ENCODE measurements at regions not wholly inside any gene's neighbourhood (a gene's known extent, or its start where the extent isn't known, plus 50 kb on each side); places are given as distances from the start of the nearest gene placed in this dataset.

DNA sequence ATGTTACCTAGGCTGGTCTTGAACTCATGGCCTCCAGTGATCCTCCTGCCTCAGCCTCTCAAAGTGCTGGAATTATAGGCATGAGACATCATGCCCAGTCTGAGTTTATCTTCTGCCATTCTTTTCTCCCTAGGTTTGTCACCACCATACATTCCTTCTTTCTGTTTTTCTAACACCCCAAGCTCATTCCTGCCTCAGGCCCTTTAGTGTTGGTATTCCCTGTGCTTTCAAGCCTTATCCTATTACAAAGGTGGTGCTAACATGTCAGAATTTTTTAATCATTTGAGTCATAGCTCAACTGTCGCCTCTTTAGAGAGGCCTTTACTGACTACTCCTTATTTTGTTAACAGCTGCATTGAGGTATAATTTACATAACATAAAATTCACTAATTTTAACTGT lies 221.1 kb upstream of the PRSS16 start:
- WGBS, 4 donors, result 73 to 89% (median 86%) methylated on average over 1 of the region's 1 CpG

DNA sequence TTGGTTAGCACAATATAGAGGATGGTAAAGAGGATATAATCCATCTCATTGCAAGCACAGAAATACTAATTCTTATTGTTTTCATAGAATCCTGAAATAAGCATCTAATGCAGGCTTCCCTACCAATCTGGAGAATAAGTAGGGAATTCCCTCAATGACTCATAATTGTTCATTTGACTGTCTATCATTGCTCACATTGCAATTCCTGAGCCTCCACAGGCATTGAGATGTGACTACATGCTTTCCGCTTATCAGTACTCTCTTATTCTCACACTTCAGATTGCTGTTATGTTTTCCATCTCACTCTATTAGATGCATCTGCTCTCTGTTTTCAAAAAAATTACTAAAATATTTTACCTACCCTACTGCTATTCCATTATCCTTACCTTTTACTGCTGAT lies 216.2 kb upstream of the PRSS16 start:
- H3K4me1 ChIP-seq (replicated peaks in 1 of 2), result no peaks in the 10 kb centered on the region
- H3K9me3 ChIP-seq (replicated peaks in 1 of 3), result peaks cover 0 to 4% (median 0%) of the 10 kb centered on the region in 3 donors
- H3K27ac ChIP-seq, result no peak overlapping the region
- intact Hi-C loops (cut with DNase I), result no loop called here
- DNase-seq, result no peak
- peaks cover 7% of the 10 kb centered on the region for H3K27me3 ChIP-seq
- H3K4me3 ChIP-seq, result no peak overlapping the region
- TF ChIP-seq, protein P1, sequence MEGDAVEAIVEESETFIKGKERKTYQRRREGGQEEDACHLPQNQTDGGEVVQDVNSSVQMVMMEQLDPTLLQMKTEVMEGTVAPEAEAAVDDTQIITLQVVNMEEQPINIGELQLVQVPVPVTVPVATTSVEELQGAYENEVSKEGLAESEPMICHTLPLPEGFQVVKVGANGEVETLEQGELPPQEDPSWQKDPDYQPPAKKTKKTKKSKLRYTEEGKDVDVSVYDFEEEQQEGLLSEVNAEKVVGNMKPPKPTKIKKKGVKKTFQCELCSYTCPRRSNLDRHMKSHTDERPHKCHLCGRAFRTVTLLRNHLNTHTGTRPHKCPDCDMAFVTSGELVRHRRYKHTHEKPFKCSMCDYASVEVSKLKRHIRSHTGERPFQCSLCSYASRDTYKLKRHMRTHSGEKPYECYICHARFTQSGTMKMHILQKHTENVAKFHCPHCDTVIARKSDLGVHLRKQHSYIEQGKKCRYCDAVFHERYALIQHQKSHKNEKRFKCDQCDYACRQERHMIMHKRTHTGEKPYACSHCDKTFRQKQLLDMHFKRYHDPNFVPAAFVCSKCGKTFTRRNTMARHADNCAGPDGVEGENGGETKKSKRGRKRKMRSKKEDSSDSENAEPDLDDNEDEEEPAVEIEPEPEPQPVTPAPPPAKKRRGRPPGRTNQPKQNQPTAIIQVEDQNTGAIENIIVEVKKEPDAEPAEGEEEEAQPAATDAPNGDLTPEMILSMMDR (IDR thresholded peaks at IDR 0.05), result no peak
- TF ChIP-seq POLR2A (IDR thresholded peaks at IDR 0.05), result no peak
- H3K36me3 ChIP-seq (replicated peaks in 1 of 2), result no peaks in the 10 kb centered on the region
- 89 to 96% (median 91%) methylated on average over 1 of the region's 1 CpG for WGBS, 4 donors

More for the DNA sequence above, 221.1 kb upstream of the PRSS16 start:
- intact Hi-C loops (cut with DNase I), result no loop called here
- no peak overlapping the region for H3K4me3 ChIP-seq
- no peaks in the 10 kb centered on the region for H3K36me3 ChIP-seq (replicated peaks in 1 of 2)
- no peak for TF ChIP-seq POLR2A (IDR thresholded peaks at IDR 0.05)
- TF ChIP-seq, protein P1 (IDR thresholded peaks at IDR 0.05), result no peak
- DNase-seq, result no peak
- H3K27ac ChIP-seq, result no peak overlapping the region
- peaks cover 2% of the 10 kb centered on the region for H3K27me3 ChIP-seq
- H3K4me1 ChIP-seq (replicated peaks in 1 of 2), result no peaks in the 10 kb centered on the region
- peaks cover 0 to 4% (median 0%) of the 10 kb centered on the region in 3 donors for H3K9me3 ChIP-seq (replicated peaks in 1 of 3)

DNA sequence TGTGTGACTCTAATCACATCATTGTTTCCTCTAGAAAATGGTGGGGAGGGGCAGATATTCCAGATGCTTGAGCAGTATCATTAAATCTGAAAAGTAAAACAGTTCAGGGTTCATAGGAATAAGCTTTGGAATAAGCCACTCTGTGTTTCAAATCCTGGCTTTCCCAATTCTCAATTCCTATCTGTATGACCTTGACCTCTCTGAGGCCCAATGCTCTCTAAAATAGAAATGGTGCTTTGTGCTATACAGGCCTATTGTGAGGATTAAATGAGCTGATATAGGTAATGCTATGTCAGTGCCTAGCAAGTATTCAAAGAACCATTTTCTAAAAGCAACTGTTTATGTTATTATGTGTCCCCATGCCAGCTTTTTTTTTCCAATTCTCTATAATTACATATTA lies 209.0 kb upstream of the PRSS16 start:
- no peak overlapping the region for H3K4me3 ChIP-seq
- TF ChIP-seq POLR2A (IDR thresholded peaks at IDR 0.05), result no peak
- TF ChIP-seq, protein P1 (IDR thresholded peaks at IDR 0.05), result no peak
- H3K27ac ChIP-seq, result no peak overlapping the region
- no peaks in the 10 kb centered on the region for H3K27me3 ChIP-seq
- intact Hi-C loops (cut with DNase I), result no loop called here
- H3K36me3 ChIP-seq (replicated peaks in 1 of 2), result no peaks in the 10 kb centered on the region
- no peak for DNase-seq
- H3K4me1 ChIP-seq (replicated peaks in 1 of 2), result no peaks in the 10 kb centered on the region
- no peaks in the 10 kb centered on the region for H3K9me3 ChIP-seq (replicated peaks in 1 of 3)

DNA sequence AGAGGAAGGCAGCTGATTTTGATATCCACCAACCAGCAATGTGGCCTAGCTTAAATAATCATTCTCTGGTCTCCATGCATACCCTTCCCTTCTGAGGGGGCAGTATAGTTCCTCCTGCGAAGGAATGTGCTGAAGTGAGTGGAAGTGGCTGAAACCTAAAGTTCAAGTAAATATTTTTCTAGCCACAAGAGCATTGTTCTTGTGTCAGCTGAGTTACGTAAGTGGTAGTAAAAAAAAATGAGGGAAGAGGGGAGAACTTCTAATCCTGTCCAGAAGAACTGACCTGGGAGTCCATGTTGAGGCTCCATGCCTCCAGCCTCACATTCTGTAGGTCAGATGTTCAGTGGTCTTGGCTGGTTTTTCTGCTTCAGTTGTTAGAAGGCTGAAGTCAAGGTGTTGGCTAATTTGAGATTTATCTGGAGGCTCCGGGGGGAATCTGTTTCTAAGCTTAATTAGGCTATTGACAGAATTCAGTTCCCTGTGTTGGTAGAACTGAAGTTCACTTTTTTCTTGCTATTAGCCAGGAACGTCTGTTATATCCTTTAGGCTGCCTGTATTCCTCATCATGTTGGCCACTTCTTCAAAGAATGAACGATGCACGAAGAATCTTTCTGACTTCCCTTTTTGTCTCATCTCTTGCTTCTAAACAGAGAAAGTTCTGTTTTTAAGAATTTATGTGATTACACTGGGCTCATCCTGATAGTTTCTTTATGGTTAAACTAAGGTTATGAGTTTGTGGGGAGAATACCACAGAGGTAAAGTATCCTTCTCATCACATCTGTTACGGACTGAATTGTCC lies 207.1 kb upstream of the PRSS16 start:
- H3K4me1 ChIP-seq (replicated peaks in 1 of 2), result no peaks in the 10 kb centered on the region
- peaks cover 3% of the 10 kb centered on the region for H3K27me3 ChIP-seq
- H3K4me3 ChIP-seq, result no peak overlapping the region
- H3K36me3 ChIP-seq (replicated peaks in 1 of 2), result no peaks in the 10 kb centered on the region
- H3K9me3 ChIP-seq (replicated peaks in 1 of 3), result no peaks in the 10 kb centered on the region
- TF ChIP-seq, protein P1 (IDR thresholded peaks at IDR 0.05), result no peak
- no peak for TF ChIP-seq POLR2A (IDR thresholded peaks at IDR 0.05)
- H3K27ac ChIP-seq, result no peak overlapping the region
- intact Hi-C loops (cut with DNase I), result no loop called here
- WGBS, 4 donors, result 71 to 81% (median 79%) methylated on average over 7 of the region's 7 CpGs
- no peak for DNase-seq

Measured in adrenal gland (tissue), 9 donors.